ENCODE measurements at regions not wholly inside any gene's neighbourhood (a gene's known extent, or its start where the extent isn't known, plus 50 kb on each side); places are given as distances from the start of the nearest gene placed in this dataset.

- H3K4me3 ChIP-seq (ENCODE audit: low read depth, low read length), result no peak overlapping the region
- no peak for DNase-seq (ENCODE audit: low read depth)
- TF ChIP-seq, protein P1, sequence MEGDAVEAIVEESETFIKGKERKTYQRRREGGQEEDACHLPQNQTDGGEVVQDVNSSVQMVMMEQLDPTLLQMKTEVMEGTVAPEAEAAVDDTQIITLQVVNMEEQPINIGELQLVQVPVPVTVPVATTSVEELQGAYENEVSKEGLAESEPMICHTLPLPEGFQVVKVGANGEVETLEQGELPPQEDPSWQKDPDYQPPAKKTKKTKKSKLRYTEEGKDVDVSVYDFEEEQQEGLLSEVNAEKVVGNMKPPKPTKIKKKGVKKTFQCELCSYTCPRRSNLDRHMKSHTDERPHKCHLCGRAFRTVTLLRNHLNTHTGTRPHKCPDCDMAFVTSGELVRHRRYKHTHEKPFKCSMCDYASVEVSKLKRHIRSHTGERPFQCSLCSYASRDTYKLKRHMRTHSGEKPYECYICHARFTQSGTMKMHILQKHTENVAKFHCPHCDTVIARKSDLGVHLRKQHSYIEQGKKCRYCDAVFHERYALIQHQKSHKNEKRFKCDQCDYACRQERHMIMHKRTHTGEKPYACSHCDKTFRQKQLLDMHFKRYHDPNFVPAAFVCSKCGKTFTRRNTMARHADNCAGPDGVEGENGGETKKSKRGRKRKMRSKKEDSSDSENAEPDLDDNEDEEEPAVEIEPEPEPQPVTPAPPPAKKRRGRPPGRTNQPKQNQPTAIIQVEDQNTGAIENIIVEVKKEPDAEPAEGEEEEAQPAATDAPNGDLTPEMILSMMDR (IDR thresholded peaks at IDR 0.05; ENCODE audit: low read depth, low read length, missing control alignments), result no peak
These were observed 284.5 kb downstream of the XXYLT1 start for GRCh38 chr3:194986208-194987043.

- TF ChIP-seq, protein P1 (IDR thresholded peaks at IDR 0.05; ENCODE audit: low read depth, low read length, missing control alignments), result no peak
- H3K4me3 ChIP-seq (ENCODE audit: low read depth, low read length), result no peak overlapping the region
- no peak for DNase-seq (ENCODE audit: low read depth)
These were observed 283.1 kb downstream of the XXYLT1 start for GRCh38 chr3:194987571-194988494.

- DNase-seq (ENCODE audit: low read depth), result no peak
- H3K4me3 ChIP-seq (ENCODE audit: low read depth, low read length), result no peak overlapping the region
- TF ChIP-seq, protein P1 (IDR thresholded peaks at IDR 0.05; ENCODE audit: low read depth, low read length, missing control alignments), result no peak
These were observed 282.3 kb downstream of the XXYLT1 start for GRCh38 chr3:194988495-194989165.

- no peak for DNase-seq (ENCODE audit: low read depth)
- H3K4me3 ChIP-seq (ENCODE audit: low read depth, low read length), result no peak overlapping the region
- TF ChIP-seq, protein P1 (IDR thresholded peaks at IDR 0.05; ENCODE audit: low read depth, low read length, missing control alignments), result no peak
These were observed 281.7 kb downstream of the XXYLT1 start for GRCh38 chr3:194989241-194989640.

DNA sequence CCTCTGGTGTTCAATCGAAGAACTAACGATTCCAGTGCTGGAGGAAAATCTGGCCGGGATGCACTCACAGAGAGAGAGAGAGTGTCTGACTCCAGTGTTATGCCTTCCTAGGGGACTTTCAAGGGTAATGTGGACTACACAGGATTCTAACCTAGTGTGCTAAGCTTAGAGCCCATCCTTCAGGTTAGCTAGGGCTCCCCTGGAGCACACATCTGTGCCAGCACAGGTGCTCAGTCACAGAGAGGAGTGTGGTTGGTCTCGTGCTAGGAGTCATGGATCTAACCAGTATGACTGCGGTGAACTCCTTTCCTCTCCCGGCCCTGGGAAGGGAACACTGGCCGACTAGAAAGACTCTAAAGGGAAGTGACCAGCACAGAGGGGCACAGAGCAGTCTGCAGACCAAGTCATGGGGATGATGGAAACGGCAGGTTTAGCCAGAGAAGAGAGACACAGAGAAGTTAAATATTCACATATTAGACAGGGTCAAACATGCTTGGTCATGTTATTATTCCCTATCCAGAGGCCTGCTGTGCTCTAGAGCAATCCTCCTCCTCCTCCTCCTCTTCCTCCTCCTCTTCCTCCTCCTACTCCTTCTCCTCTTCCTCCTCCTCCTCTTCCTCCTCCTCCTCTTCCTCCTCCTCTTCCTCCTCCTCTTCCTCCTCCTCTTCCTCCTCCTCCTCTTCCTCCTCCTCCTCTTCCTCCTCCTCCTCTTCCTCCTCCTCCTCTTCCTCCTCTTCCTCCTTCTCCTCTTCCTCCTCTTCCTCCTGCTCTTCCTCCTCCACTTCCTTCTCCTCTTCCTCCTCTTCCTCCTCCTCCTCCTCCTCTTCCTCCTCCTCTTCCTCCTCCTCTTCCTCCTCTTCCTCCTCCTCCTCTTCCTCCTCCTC, 280.3 kb downstream of the XXYLT1 start:
- TF ChIP-seq, protein P1 (IDR thresholded peaks at IDR 0.05; ENCODE audit: low read depth, low read length, missing control alignments), result no peak
- H3K4me3 ChIP-seq (ENCODE audit: low read depth, low read length), result no peak overlapping the region
- DNase-seq (ENCODE audit: low read depth), result no peak

GRCh38 chr3:194991338-194991654, 279.7 kb downstream of the XXYLT1 start:
- DNase-seq (ENCODE audit: low read depth), result no peak
- TF ChIP-seq, protein P1 (IDR thresholded peaks at IDR 0.05; ENCODE audit: low read depth, low read length, missing control alignments), result no peak
- H3K4me3 ChIP-seq (ENCODE audit: low read depth, low read length), result no peak overlapping the region

Data from GM12864 (cell line).